ENCODE measurements at regions not wholly inside any gene's neighbourhood (a gene's known extent, or its start where the extent isn't known, plus 50 kb on each side); places are given as distances from the start of the nearest gene placed in this dataset.

GRCh38 chr3:72373139-72373538 lies 475.1 kb downstream of the SHQ1 start:
- TF ChIP-seq REST (IDR thresholded peaks at IDR 0.05; ENCODE audit: low read depth, low read length): no peak
- TF ChIP-seq RAD21 (IDR thresholded peaks at IDR 0.05; ENCODE audit: low read length): no peak
- no peak for TF ChIP-seq CTCF (IDR thresholded peaks at IDR 0.05)
